CD14-positive monocyte (primary cell): ENCODE measurements at regions not wholly inside any gene's neighbourhood (a gene's known extent, or its start where the extent isn't known, plus 50 kb on each side); places are given as distances from the start of the nearest gene placed in this dataset.

Experiments
- DNase-seq, 3 donors: peaks; one replicate each; pipeline ENCODE4 v3.0.0-alpha.2; 2011 to 2022
- H2AFZ ChIP-seq: 2 replicates; pipeline ENCODE4 v1.6.0; 2012; ENCODE audit warnings: mild to moderate bottlenecking, low read depth, low read length, inconsistent platforms; ENCODE audit not compliant: insufficient read depth, poor library complexity, severe bottlenecking
- H3K27ac ChIP-seq, 2 donors: 1 replicate in 1 of 2; 2 replicates in 1 of 2; pipeline ENCODE4 v1.5.1; 2012 to 2013; ENCODE audit warnings: low read length in 2 of 2, control low read depth in 1 of 2, inconsistent platforms in 1 of 2, low read depth in 1 of 2, mild to moderate bottlenecking in 1 of 2
- H3K27me3 ChIP-seq, 2 donors: one replicate each; pipeline versions ENCODE4 v1.6.0 to v1.6.1; 2011 to 2013; ENCODE audit warnings: low read length in 2 of 2; ENCODE audit not compliant: control insufficient read depth in 2 of 2, insufficient read depth in 2 of 2
- H3K36me3 ChIP-seq, 2 donors: replicated peaks in 1 of 2; 1 replicate in 1 of 2; 2 replicates in 1 of 2; pipeline versions ENCODE4 v1.5.1 to v1.6.1; 2012 to 2013; ENCODE audit warnings: low read length in 2 of 2, control low read depth in 1 of 2, inconsistent platforms in 1 of 2, mild to moderate bottlenecking in 1 of 2; ENCODE audit not compliant: insufficient read depth in 2 of 2, control insufficient read depth in 1 of 2
- H3K4me1 ChIP-seq, 2 donors: 1 replicate in 1 of 2; 2 replicates in 1 of 2; pipeline versions ENCODE4 v1.5.1 to v1.6.1; 2012 to 2013; ENCODE audit warnings: low read length in 2 of 2, control low read depth in 1 of 2, inconsistent platforms in 1 of 2, mild to moderate bottlenecking in 1 of 2, moderate library complexity in 1 of 2; ENCODE audit not compliant: insufficient read depth in 2 of 2, control insufficient read depth in 1 of 2
- H3K4me2 ChIP-seq: replicated peaks from 2 replicates; pipeline ENCODE3; 2012; ENCODE audit warnings: low read length, moderate library complexity, mild to moderate bottlenecking; ENCODE audit not compliant: poor library complexity, severe bottlenecking; ENCODE audit errors: extremely low read depth
- H3K4me3 ChIP-seq, 3 experiments: fragments of 200-600 bp in 1 of 3; sonication (generic) in 1 of 3; replicated peaks in 1 of 3; 1 replicate in 2 of 3; 2 replicates in 1 of 3; pipeline ENCODE4 v1.5.1; 2011 to 2013; ENCODE audit warnings: low read length in 3 of 3, mild to moderate bottlenecking in 3 of 3, control low read depth in 2 of 3, low read depth in 2 of 3, inconsistent platforms in 1 of 3, moderate library complexity in 1 of 3
- H3K79me2 ChIP-seq: 2 replicates; pipeline ENCODE4 v1.6.0; 2012; ENCODE audit warnings: mild to moderate bottlenecking, control low read depth, inconsistent platforms, low read length, moderate library complexity; ENCODE audit not compliant: insufficient read depth
- H3K9ac ChIP-seq: 2 replicates; pipeline ENCODE4 v1.6.0; 2017; ENCODE audit warnings: low read length, mild to moderate bottlenecking; ENCODE audit not compliant: insufficient read depth, poor library complexity, severe bottlenecking
- H3K9me3 ChIP-seq, 2 donors: replicated peaks in 1 of 2; 1 replicate in 1 of 2; 2 replicates in 1 of 2; pipeline versions ENCODE4 v1.5.1 to v1.6.1; 2012 to 2013; ENCODE audit warnings: low read length in 2 of 2, control low read depth in 1 of 2; ENCODE audit not compliant: control insufficient read depth in 1 of 2, insufficient read depth in 1 of 2
- H4K20me1 ChIP-seq: 2 replicates; pipeline ENCODE4 v1.6.0; 2012; ENCODE audit warnings: mild to moderate bottlenecking, low read length, control low read depth, moderate library complexity; ENCODE audit not compliant: insufficient read depth
- H3K27ac Mint-ChIP-seq, 7 donors: one replicate each; pipeline ENCODE4 v1.8.0; 2020; ENCODE audit warnings: mild to moderate bottlenecking in 7 of 7, mixed read lengths in 7 of 7, moderate library complexity in 6 of 7, inconsistent platforms in 2 of 7
- H3K27me3 Mint-ChIP-seq, 3 donors: one replicate each; pipeline ENCODE4 v1.8.0; 2021 to 2022; ENCODE audit warnings: low read depth in 3 of 3, mild to moderate bottlenecking in 3 of 3, mixed read lengths in 3 of 3, moderate library complexity in 3 of 3, inconsistent platforms in 1 of 3
- H3K36me3 Mint-ChIP-seq, 2 donors: one replicate each; pipeline ENCODE4 v1.8.0; 2020; ENCODE audit warnings: mixed read lengths in 2 of 2, inconsistent platforms in 1 of 2, mild to moderate bottlenecking in 1 of 2
- H3K4me1 Mint-ChIP-seq: one replicate; pipeline ENCODE4 v1.8.0; 2020; ENCODE audit warnings: mild to moderate bottlenecking, mixed read lengths
- H3K4me3 Mint-ChIP-seq, 2 donors: one replicate each; pipeline ENCODE4 v1.8.0; 2020; ENCODE audit warnings: mild to moderate bottlenecking in 2 of 2, mixed read lengths in 2 of 2, moderate library complexity in 1 of 2
- H3K9me3 Mint-ChIP-seq, 7 donors: one replicate each; pipeline ENCODE4 v1.8.0; 2020 to 2022; ENCODE audit warnings: mixed read lengths in 7 of 7, mild to moderate bottlenecking in 6 of 7, moderate library complexity in 6 of 7, inconsistent platforms in 2 of 7
- WGBS: methylation state at CpG from one replicate; pipeline ENCODE4 v1.1.5; 2013; ENCODE audit warnings: missing lambda C conversion rate; ENCODE audit not compliant: insufficient coverage; 5-methylcytosine and 5-hydroxymethylcytosine counted together
- intact Hi-C, 2 donors: fragments of 100-400 bp; cut with micrococcal nuclease; formaldehyde crosslinking; loops; one replicate each; pipeline versions ENCODE4 v1.15.0 to v1.15.1; 2023
- TF ChIP-seq, protein P1 (sequence below): fragments of 200-600 bp; IDR thresholded peaks from one replicate; pipeline ENCODE4 v1.8.0; 2022; ENCODE audit warnings: antibody characterized with exemption, mild to moderate bottlenecking

DNA sequence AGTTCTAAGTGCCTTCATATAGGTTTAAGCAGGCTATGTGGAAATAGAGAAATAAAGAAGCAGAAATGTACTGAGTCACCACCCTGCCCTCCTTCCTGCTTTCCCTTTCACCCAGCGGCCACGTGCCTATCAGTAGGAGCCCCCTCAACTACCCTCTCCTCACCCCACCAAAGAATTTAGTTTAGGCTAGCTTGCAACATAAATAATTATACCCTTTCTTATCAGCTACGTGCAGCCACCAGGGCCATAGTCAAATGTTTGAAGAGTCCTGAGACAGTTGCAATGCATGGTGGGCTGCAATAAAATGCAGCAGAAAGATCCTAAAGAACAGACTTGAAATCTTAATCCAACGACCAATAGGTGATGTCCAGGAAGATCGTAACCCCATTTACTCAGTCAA is 101.2 kb downstream of the RTP5 start:
- no peak overlapping the region for H3K4me3 Mint-ChIP-seq

DNA sequence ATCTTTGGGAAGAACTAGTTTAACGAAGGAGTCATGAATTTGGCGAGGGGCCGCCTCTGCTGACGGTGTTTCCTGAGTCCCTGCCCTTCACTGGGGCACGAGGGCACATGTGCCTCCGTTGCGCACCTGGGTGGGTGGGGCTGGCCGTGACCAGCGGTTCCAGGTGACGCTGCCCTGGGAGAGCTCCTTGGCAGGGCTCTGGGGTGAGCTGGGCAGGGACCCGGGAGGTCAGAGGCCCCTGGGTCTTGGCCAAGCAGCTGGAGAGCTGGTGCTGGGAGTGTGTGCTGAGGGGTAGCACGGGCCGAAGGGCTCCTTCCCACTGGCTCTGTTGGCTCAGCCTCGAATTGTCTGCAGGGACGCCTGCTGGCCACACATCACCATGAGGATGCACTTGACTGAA is 104.6 kb downstream of the RTP5 start:
- TF ChIP-seq, protein P1, sequence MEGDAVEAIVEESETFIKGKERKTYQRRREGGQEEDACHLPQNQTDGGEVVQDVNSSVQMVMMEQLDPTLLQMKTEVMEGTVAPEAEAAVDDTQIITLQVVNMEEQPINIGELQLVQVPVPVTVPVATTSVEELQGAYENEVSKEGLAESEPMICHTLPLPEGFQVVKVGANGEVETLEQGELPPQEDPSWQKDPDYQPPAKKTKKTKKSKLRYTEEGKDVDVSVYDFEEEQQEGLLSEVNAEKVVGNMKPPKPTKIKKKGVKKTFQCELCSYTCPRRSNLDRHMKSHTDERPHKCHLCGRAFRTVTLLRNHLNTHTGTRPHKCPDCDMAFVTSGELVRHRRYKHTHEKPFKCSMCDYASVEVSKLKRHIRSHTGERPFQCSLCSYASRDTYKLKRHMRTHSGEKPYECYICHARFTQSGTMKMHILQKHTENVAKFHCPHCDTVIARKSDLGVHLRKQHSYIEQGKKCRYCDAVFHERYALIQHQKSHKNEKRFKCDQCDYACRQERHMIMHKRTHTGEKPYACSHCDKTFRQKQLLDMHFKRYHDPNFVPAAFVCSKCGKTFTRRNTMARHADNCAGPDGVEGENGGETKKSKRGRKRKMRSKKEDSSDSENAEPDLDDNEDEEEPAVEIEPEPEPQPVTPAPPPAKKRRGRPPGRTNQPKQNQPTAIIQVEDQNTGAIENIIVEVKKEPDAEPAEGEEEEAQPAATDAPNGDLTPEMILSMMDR = no peak
- H3K4me1 ChIP-seq = peaks cover 3 to 15% of the 10 kb centered on the region in 2 donors
- H3K9me3 ChIP-seq = no peaks in the 10 kb centered on the region
- H3K79me2 ChIP-seq = no peaks in the 10 kb centered on the region
- Mint-ChIP-seq H3K27ac (no peak overlapping the region), H3K27me3 (peaks cover 0 to 2% (median 2%) of the 10 kb centered on the region in 3 donors), H3K36me3 (peaks cover 0 to 4% of the 10 kb centered on the region in 2 donors), H3K9me3 (peaks cover 0 to 16% (median 4%) of the 10 kb centered on the region in 7 donors), H3K4me1 (peaks cover 16% of the 10 kb centered on the region), H3K4me3 (no peak overlapping the region)
- no peak overlapping the region for H3K4me2 ChIP-seq
- no peak for DNase-seq
- no peak overlapping the region for H3K9ac ChIP-seq
- no peaks in the 10 kb centered on the region for H4K20me1 ChIP-seq
- H3K4me3 ChIP-seq = no peak overlapping the region
- no peak overlapping the region for H3K27ac ChIP-seq
- intact Hi-C loops = loop anchor here in 1 of 2 donors (5.0 kb wide), 1 partner anchor 113 kb away; no protein-coding TSS in a partner anchor
- no peak overlapping the region for H2AFZ ChIP-seq
- no peaks in the 10 kb centered on the region for H3K36me3 ChIP-seq
- H3K27me3 ChIP-seq = no peaks in the 10 kb centered on the region
- 91% methylated on average over 15 of the region's 15 CpGs for WGBS

More for the DNA sequence above, 101.2 kb downstream of the RTP5 start:
- no peak overlapping the region for H3K27ac ChIP-seq
- Mint-ChIP-seq H3K27ac (peak overlapping the region in 4 of 7 donors; percentile 22 to 46 (median 32)), H3K9me3 (peaks cover 0 to 12% (median 5%) of the 10 kb centered on the region in 7 donors), H3K4me1 (peaks cover 29% of the 10 kb centered on the region), H3K36me3 (peaks cover 0 to 4% of the 10 kb centered on the region in 2 donors), H3K27me3 (peaks cover 0 to 2% (median 0%) of the 10 kb centered on the region in 3 donors)
- H2AFZ ChIP-seq = no peak overlapping the region
- no peak overlapping the region for H3K4me2 ChIP-seq
- TF ChIP-seq, protein P1 = no peak
- no peaks in the 10 kb centered on the region for H4K20me1 ChIP-seq
- no peaks in the 10 kb centered on the region for H3K9me3 ChIP-seq
- intact Hi-C loops = loop anchor here in 1 of 2 donors (5.0 kb wide), 1 partner anchor 117 kb away; no protein-coding TSS in a partner anchor
- H3K9ac ChIP-seq = no peak overlapping the region
- WGBS = 58% methylated on average over 3 of the region's 5 CpGs
- peak in 1 of 3 donors; percentile 23 for DNase-seq
- no peaks in the 10 kb centered on the region for H3K36me3 ChIP-seq
- H3K4me1 ChIP-seq = peaks cover 12 to 24% of the 10 kb centered on the region in 2 donors
- no peak overlapping the region for H3K4me3 ChIP-seq
- H3K27me3 ChIP-seq = no peaks in the 10 kb centered on the region
- no peaks in the 10 kb centered on the region for H3K79me2 ChIP-seq
